OCI-LY1 (cell line): ENCODE measurements at regions not wholly inside any gene's neighbourhood (a gene's known extent, or its start where the extent isn't known, plus 50 kb on each side); places are given as distances from the start of the nearest gene placed in this dataset.

Experiments used
- H2AFZ ChIP-seq: fragments of 200-600 bp; sonication (generic), shearing (Covaris generic); 2 replicates; pipeline ENCODE4 v1.6.0; 2014; ENCODE audit warnings: antibody characterized with exemption, mild to moderate bottlenecking, low read length
- H3F3A ChIP-seq: fragments of 200-600 bp; sonication (generic), shearing (Covaris generic); 2 replicates; pipeline ENCODE4 v1.6.0; 2014; ENCODE audit warnings: mild to moderate bottlenecking, antibody characterized with exemption, low read length, moderate library complexity; ENCODE audit not compliant: insufficient read depth
- H3K27ac ChIP-seq: fragments of 200-600 bp; sonication (generic); 2 replicates; pipeline ENCODE4 v1.5.1; 2014; ENCODE audit warnings: low read length, mixed run types, mild to moderate bottlenecking, low read depth; ENCODE audit not compliant: poor library complexity, severe bottlenecking
- H3K27me3 ChIP-seq: fragments of 200-600 bp; sonication (generic); 2 replicates; pipeline ENCODE4 v1.6.0; 2014; ENCODE audit warnings: antibody characterized with exemption, mild to moderate bottlenecking, low read length, moderate library complexity; ENCODE audit not compliant: insufficient read depth
- H3K36me3 ChIP-seq: fragments of 200-600 bp; sonication (generic); 2 replicates; pipeline ENCODE4 v1.6.1; 2014; ENCODE audit warnings: mild to moderate bottlenecking, antibody characterized with exemption, low read length, moderate library complexity, mixed read lengths; ENCODE audit not compliant: insufficient read depth
- H3K4me1 ChIP-seq: fragments of 200-600 bp; sonication (generic); 2 replicates; pipeline ENCODE4 v1.5.1; 2014; ENCODE audit warnings: mild to moderate bottlenecking, low read length, moderate library complexity; ENCODE audit not compliant: insufficient read depth, severe bottlenecking
- H3K4me2 ChIP-seq: fragments of 200-600 bp; sonication (generic), shearing (Covaris generic); 2 replicates; pipeline ENCODE4 v1.6.1; 2014; ENCODE audit warnings: low read length
- H3K4me3 ChIP-seq: fragments of 200-600 bp; sonication (generic); 2 replicates; pipeline ENCODE4 v1.5.1; 2014; ENCODE audit warnings: low read length, low read depth, mild to moderate bottlenecking, mixed read lengths; ENCODE audit not compliant: poor library complexity, severe bottlenecking
- H3K79me2 ChIP-seq: fragments of 200-600 bp; shearing (Covaris generic); 2 replicates; pipeline ENCODE4 v1.6.1; 2016; ENCODE audit warnings: mixed run types, low read length, mixed read lengths; ENCODE audit not compliant: insufficient read depth
- H3K9ac ChIP-seq: fragments of 200-600 bp; sonication (generic), shearing (Covaris generic); 2 replicates; pipeline ENCODE4 v1.6.1; 2014; ENCODE audit warnings: mild to moderate bottlenecking, low read length, mixed read lengths
- H3K9me2 ChIP-seq: fragments of 200-600 bp; sonication (generic), shearing (Covaris generic); 2 replicates; pipeline ENCODE4 v1.6.1; 2014; ENCODE audit warnings: low read depth, mild to moderate bottlenecking, low read length, mixed read lengths
- H3K9me3 ChIP-seq: fragments of 200-600 bp; shearing (Covaris generic); 2 replicates; pipeline ENCODE4 v1.6.1; 2014; ENCODE audit warnings: low read length, mixed read lengths
- H4K20me1 ChIP-seq: fragments of 200-600 bp; sonication (generic), shearing (Covaris generic); 2 replicates; pipeline ENCODE4 v1.6.0; 2016; ENCODE audit warnings: mild to moderate bottlenecking, low read length; ENCODE audit not compliant: insufficient read depth
- EZH2 ChIP-seq: fragments of 200-600 bp; sonication (generic), shearing (Covaris generic); IDR thresholded peaks from 2 replicates; pipeline ENCODE4 v1.8.0; 2017; ENCODE audit warnings: borderline replicate concordance, mixed run types, mild to moderate bottlenecking, antibody characterized with exemption, low read length, moderate library complexity, mixed read lengths
- TF ChIP-seq, protein P1 (sequence below): fragments of 200-600 bp; sonication (generic), shearing (Covaris generic); IDR thresholded peaks from 2 replicates; pipeline ENCODE4 v1.5.1; 2017; ENCODE audit warnings: mild to moderate bottlenecking, antibody characterized with exemption, low read length, moderate library complexity, mixed read lengths

DNA sequence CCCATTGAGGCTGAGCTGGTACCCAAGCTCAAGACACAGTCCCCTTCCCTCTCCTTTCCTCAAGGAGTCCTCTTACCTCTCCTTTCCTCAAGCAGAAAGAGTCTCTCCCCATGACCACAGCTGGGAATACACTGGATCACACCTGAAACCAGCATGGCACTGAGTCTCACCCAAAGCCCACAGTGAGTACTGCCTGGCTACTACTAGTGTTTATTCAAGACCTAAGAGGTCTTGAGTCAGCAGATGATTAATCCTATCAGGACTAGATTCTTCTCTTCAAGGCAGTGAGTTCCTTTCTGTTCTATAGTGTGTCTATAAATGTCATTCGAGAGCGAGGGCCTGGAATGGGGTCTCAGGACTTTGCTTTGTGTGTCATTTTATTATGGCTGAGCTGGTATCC lies 111.4 kb downstream of the METTL4 start:
- Histone ChIP-seq H3K27ac (no peak overlapping the region), H3K79me2 (no peaks in the 10 kb centered on the region), H3K4me3 (no peak overlapping the region), H3K4me1 (no peaks in the 10 kb centered on the region), H4K20me1 (no peaks in the 10 kb centered on the region), H3K27me3 (no peaks in the 10 kb centered on the region), H3K9me3 (no peaks in the 10 kb centered on the region), H3K4me2 (no peak overlapping the region), H3K36me3 (no peaks in the 10 kb centered on the region), H3K9ac (no peak overlapping the region), H3F3A (no peaks in the 10 kb centered on the region), H3K9me2 (no peaks in the 10 kb centered on the region), H2AFZ (no peak overlapping the region)
- TF ChIP-seq, protein P1, sequence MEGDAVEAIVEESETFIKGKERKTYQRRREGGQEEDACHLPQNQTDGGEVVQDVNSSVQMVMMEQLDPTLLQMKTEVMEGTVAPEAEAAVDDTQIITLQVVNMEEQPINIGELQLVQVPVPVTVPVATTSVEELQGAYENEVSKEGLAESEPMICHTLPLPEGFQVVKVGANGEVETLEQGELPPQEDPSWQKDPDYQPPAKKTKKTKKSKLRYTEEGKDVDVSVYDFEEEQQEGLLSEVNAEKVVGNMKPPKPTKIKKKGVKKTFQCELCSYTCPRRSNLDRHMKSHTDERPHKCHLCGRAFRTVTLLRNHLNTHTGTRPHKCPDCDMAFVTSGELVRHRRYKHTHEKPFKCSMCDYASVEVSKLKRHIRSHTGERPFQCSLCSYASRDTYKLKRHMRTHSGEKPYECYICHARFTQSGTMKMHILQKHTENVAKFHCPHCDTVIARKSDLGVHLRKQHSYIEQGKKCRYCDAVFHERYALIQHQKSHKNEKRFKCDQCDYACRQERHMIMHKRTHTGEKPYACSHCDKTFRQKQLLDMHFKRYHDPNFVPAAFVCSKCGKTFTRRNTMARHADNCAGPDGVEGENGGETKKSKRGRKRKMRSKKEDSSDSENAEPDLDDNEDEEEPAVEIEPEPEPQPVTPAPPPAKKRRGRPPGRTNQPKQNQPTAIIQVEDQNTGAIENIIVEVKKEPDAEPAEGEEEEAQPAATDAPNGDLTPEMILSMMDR, result no peak
- TF ChIP-seq EZH2, result no peak

DNA sequence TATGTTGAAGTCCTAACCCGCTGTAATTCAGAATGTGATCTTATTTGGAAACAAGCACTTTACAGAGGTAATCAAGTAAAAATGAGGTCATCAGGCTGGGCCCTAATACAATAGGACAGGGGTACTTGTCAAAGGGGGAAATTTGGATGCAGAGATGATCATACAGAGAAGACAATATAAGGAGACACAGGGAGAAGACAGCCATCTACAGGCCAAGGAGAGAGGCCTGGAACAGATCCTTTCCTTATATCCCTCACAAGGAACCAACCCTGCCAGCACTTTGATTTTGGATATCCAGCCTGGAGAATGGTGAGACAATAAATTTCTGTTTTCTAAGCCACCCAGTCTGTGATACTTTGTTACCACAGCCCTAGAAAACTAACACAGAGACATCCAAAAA lies 104.3 kb downstream of the METTL4 start:
- Histone ChIP-seq H3F3A (no peaks in the 10 kb centered on the region), H2AFZ (no peak overlapping the region), H3K4me3 (no peak overlapping the region), H3K27me3 (no peaks in the 10 kb centered on the region), H3K79me2 (no peaks in the 10 kb centered on the region), H3K9ac (no peak overlapping the region), H4K20me1 (no peaks in the 10 kb centered on the region), H3K9me3 (no peaks in the 10 kb centered on the region), H3K36me3 (no peaks in the 10 kb centered on the region), H3K4me1 (no peaks in the 10 kb centered on the region), H3K4me2 (no peak overlapping the region), H3K9me2 (no peaks in the 10 kb centered on the region), H3K27ac (no peak overlapping the region)
- TF ChIP-seq, protein P1, result no peak
- TF ChIP-seq EZH2, result no peak

DNA sequence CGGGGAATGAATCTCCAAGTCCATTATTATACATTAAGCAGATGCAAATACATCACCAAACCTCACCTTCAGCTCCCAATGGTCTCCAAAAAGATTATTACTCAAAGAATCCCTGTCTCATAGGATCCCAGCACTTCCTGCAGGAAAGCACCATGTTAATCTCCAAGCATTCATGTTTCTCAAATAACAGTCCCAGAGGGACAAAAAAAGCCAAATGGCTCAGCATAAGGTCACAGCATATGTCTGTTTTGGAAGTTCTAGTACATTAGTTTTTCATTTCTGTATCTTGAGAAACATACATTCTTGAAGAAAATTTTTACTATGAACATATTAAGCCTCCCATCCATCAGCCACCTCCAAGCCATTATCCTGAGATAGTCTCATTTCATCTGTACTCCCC lies 103.3 kb downstream of the METTL4 start:
- TF ChIP-seq EZH2, result no peak
- TF ChIP-seq, protein P1, result no peak
- Histone ChIP-seq H3K9ac (no peak overlapping the region), H3K4me2 (no peak overlapping the region), H3K27me3 (no peaks in the 10 kb centered on the region), H3K27ac (no peak overlapping the region), H3K9me2 (no peaks in the 10 kb centered on the region), H2AFZ (no peak overlapping the region), H3K4me3 (no peak overlapping the region), H3F3A (no peaks in the 10 kb centered on the region), H4K20me1 (no peaks in the 10 kb centered on the region), H3K4me1 (no peaks in the 10 kb centered on the region), H3K9me3 (no peaks in the 10 kb centered on the region), H3K79me2 (no peaks in the 10 kb centered on the region), H3K36me3 (no peaks in the 10 kb centered on the region)
